Activated CD8-positive, alpha-beta memory T cell treated with anti-CD3 and anti-CD28 coated beads, Interleukin-2, amount 50 U/mL, for 4 hours (primary cell): ENCODE measurements at regions not wholly inside any gene's neighbourhood (a gene's known extent, or its start where the extent isn't known, plus 50 kb on each side); places are given as distances from the start of the nearest gene placed in this dataset.
"Not testable (repeated sequence)": the region's sequence is repeated elsewhere in the genome, so short reads cannot be mapped to it uniquely, and the experiment has no call there.

ENCODE experiments used
- DNase-seq: peaks from one replicate; pipeline ENCODE4 v3.0.0-alpha.2; 2020

DNA sequence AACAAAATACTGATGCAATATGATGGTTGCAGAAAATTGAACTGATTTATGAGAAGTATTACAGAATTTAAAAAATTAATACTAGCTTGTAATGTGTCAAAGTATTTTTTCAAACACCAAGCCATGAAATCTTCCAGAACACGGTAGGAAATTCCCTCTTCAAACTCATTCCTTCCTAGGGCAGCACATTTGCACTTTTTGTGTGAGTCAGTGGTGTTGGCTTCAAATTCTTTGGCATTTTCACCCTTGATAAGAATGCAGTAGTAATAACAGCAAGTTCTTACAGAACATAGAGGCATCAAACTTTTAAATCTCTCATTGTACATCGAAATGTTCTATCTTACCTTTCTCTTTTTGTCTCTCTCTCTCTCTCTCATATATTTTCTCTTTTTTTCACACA lies 191.8 kb downstream of the CGGBP1 start:
- no peak for DNase-seq

DNA sequence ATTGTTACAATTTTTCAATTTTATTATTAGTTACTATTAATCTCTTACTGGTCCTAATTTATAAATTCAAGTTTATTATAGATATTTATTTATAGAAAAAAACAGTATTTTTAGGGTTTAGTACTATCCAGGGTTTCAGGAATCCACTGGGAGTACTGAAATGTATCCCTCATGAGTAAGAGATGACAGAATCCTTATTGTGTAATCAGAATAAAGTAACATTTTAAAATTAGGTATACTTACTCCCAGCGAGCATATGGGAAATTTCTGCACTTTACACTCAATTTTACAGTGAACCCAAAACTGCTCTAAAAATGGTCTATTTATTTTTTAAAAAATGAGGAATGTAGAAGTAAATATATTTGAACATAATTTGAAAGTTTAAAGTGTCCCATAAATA lies 202.7 kb downstream of the CGGBP1 start:
- DNase-seq = no peak

DNA sequence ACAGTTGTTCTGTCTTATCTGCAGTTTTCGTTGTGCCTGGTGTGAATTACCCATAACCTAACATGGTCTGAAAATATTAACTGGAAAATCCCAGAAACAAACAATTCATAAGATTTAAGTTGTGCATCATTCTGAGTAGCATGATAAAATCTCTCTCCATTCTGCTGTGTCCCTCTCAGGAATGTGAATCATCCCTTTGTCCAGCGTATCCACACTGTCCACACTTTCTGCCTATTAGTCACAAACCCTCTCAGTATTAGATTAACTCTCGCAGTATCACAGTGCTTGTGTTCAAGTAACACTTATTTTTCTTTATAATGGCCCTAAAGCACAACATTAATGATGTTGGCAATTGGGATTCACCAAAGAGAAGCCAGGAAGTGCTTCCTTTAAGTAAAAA lies 203.2 kb downstream of the CGGBP1 start:
- DNase-seq = no peak

DNA sequence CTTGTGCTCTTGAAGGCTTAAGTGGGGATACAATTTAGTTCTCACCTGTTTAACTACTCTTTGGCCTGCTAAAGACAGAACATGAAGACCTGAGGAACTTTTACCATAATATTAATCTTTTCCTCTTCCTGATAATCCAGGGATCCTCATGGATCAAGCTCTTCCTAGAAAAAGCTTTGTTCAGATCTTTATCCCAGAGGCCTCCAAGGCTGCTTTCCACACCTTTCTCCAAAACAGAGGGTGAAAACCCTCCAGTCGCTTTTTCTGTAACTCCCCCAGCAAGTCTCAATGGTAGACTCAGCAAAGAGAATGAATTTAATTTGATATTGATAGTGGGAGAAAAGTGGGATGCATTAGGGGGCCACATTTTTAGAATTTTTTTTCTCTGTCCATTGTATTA lies 203.6 kb downstream of the CGGBP1 start:
- no peak for DNase-seq

DNA sequence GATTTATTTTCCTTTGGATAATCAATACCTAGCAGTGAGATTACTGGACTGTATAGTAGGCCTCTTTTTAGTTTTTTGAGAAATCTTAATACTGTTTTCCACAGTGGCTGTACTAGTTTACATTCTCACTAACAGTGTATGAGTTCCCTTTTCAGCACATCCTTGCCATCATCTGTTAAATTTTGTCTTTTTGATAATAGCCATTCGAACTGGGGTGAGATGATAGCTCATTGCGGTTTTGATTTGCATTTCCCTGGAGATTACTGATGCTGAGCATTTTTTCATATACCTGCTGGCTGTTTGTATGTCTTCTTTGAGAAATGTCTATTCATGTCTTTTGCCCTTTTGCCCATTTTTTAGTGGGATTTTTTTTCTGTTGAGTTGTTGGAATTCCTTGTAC lies 210.8 kb downstream of the CGGBP1 start:
- no peak for DNase-seq

DNA sequence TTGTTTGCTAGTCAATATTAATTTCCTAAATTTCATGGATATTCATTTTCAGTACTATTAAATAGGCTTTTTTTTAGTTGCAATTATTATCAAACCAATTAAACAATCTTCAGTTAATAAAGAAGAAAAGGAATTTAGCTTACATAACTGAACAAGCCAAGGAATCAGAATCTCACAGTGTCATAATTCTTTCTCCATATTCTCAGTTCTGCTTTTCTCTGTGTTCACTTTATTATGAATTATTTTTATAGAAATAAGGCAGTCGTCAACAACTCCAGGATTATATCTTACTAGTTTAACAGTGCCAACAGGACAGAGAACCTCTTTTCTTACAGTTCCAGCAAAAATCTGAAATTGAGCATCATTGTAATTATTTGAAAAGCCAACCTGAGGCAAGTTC lies 221.7 kb downstream of the CGGBP1 start:
- no peak for DNase-seq

DNA sequence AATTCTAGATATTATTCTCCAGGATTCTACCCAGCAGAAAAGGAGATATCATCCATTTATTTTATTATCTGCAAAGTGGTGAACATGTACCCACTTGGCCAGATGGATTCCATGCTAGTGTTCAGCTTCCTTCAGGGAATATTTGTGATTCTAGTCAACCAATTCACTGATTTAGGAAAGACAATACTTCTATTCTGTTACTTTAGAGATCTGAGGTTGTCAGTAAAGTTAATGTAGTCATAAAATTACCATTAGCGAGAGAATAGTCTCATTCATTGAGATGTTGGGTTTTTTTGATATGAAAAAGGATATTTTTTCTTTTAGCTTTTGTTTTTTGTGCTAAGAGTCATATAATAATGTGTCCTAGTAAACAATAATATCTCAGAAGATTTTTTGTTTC lies 222.8 kb downstream of the CGGBP1 start:
- no peak for DNase-seq

DNA sequence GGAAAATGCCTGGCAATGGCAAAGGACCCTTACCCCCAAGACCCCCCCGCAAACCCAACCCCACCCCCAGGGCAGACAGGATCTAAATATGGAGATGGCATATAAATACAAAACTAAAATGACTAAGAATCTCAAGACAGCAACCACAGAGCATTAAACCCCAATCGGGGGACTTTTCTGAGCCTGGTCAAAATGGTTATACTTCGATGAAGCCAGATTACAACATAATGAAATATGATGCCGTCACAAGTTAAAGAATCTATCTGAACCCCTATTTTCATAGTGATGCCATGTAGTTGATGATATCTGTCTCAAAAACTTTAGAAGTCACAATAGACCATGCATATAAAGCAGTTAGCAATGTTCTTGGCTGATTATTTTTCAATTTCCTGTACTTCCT lies 223.6 kb downstream of the CGGBP1 start:
- DNase-seq = no peak

DNA sequence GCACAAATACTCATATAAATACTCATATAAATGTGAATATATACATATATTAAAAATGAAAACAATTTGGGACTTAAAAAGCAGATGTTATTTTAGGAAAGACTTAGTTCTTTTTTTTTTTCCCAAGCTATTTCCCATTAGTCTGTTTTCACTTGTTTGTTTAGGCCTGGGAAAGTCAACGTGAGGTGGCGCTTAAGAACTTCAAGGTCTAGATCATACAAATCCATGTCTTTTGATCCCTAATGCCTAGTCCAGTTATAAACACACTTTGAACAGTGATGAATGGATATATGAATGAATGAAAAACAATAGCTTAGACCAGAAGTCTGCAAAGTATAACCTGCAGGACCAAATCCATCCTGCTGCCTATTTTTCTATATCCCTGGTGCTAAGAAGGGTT lies 224.5 kb downstream of the CGGBP1 start:
- DNase-seq = no peak

DNA sequence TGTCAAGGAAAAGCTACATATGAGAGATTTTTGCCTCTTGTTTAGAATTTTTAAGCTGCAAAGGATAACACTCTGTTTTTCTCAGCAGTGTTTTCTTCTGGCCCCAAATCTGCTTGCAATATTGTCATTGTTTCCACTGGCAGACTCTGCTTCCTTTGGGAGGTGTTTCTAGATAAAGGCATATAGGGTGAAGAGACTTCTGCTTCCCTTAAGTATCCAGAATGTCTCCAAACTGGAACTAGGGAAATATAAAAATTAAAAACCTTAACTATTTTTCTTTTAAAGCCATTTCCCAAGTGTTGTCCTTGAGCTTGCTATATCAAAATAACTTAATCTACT lies 225.8 kb downstream of the CGGBP1 start:
- no peak for DNase-seq

DNA sequence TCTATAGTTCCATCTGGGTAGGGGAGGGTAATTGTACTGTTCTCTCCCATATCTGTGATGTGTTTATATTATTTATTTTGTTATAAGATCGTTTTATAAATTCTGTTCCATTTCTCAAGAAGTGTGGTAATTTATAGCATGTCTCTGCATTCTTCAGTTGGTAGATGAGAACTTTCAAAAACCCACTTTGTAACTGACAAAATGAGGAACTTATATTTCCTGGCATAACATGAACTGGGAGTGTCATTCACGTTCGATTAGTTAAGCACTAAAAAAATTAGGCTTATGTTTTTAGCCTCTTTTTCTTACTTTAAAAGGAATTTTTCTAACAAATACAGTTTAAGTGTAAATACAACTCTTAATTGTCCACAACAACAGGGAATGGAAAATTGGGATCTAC lies 230.8 kb downstream of the CGGBP1 start:
- no peak for DNase-seq

DNA sequence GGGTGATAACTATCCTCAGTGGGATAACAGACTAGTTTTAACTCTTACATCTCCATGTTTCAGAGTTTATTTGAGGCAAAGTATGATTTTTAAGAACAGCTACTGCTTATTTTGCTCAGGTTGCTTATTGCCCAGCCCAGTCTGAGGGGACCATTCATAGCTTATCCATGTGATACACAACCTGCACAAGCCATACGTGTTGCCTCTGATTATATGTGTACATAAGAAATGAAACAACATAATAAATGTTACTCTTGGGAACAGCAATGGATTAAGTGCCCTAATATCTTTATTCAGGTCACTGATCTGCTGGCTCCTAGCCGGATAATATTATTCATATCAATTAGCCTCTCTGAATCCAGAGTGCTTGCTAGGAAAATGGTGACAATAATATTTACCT lies 236.2 kb downstream of the CGGBP1 start:
- no peak for DNase-seq

DNA sequence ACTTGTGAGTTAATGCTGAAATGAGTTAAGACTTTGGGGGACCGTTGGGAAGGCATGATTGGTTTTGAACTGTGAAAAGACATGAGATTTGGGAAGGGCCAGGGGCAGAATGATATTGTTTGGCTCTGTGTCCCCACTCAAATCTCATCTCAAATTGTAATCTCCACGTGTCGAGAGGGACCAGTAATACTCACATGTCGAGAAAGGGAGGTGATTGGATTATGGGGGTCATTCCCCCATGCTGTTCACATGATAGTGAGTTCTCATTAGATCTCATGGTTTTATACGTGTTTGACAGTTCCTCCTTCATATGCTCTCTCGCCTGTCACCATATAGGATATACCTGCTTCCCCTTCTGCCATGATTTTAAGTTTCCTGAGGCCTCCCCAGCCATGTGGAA lies 245.3 kb downstream of the CGGBP1 start:
- DNase-seq = not testable (repeated sequence)

DNA sequence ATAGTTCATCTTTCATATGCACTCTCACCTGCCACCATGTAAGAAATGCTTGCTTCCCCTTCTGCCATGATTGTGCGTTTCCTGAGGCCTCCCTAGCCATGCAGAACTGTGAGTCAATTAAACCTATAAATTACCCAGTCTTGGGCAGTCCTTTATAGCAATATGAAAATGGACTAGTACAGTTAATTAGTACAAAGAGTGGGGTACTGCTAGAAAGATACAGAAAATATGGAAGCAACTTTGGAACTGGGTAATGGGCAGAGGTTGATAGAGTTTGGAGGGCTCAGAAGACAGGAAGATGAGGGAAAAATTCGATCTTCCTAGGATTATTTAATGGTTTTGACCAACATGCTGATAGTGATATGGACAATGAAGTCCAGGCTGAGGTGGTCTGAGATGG lies 246.9 kb downstream of the CGGBP1 start:
- no peak for DNase-seq

DNA sequence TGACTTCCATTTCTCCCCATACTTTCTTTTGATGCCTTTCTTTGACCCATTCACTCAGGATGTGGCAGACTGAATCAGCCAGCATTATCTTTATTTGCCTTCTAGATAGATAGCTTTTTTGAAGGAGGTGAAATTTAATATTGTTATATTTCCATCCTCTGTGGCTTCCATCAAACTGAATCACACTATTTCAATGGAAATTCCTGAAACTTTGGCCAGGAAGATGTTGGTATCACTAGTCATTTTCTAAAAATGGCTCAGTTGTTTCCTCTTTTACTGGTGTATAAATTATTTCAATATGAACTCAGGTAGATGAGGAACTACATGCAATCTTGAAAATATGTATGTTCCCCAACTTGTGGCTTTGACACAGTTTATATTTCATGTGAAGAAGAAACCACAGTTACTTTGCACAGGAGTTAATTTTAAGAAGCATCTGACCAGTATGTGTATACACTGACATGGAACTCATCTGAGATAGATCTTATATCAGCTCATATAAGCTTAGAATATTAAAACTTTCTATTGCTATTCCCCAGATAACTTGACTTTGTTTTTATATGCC lies 248.3 kb downstream of the CGGBP1 start:
- DNase-seq = no peak

DNA sequence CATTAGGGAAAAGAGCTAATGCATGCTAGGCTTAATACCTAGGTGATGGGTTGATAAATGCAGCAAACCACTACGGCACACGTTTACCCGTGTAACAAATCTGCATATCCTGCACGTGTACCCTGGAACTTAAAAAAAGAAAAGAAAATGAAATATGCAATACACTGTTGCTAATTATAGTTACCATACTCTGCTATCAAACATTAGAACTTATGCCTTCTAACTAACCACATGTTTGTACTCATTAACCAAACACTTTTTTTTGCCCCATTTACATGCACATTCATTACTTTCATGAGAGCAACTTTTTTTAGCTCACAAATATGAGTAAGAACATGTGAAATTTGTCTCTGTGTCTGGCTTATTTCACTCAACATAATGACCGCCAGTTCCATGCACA lies 253.1 kb downstream of the CGGBP1 start:
- DNase-seq = no peak

DNA sequence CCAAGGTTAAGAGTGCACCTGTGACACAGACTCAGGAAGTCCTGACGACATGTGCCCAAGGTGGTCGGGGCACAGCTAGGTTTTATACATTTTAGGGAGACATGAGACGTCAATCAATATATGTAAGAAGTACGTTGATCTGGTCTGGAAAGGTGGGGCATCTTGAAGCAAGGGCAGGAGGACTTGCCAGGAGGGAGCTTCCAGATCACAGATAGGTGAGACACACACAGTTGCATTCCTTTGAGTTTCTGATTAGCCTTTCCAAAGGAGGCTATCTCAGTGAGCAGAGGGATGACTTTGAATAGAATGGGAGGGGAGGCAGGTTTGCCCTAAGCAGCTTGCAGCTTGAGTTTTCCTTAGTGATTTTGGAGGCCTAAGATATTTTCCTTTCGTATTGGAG lies 257.4 kb downstream of the CGGBP1 start:
- no peak for DNase-seq

DNA sequence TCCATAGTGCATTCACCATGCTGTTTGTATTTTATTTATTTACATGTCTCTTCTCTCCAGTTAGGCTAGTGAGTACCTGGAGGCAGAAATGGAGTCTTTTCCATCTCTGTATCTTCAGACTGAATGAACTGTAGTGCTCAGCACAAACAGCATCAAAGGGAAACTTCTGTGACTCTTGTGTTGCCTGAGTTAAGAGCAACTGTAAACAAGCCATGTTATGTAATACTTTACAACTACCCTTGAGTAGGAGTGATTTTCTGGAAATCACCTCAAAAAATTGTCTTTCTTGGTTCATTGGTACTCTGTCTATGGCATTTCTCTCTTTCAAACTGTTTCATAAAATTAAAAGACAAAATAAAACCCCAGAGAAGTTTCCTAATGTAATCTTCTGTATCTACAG lies 258.3 kb downstream of the CGGBP1 start:
- DNase-seq = no peak

DNA sequence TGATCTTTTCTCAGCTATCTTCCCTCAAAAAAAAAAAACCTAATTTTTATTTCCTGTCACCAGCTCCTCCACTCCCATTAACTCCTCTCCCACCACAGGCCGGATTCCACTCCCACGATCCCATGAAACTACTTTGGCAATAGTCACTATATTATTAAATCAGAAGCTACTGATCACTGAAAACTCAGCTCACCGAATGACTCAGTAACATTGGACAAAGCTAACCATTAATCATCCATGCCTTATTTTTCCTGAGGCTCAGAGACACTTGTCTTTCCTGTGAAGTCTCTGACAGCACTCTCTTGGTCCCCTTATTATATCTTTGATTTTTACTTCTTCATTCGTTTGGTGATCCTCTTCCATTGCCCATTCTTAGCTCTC lies 260.2 kb downstream of the CGGBP1 start:
- no peak for DNase-seq

DNA sequence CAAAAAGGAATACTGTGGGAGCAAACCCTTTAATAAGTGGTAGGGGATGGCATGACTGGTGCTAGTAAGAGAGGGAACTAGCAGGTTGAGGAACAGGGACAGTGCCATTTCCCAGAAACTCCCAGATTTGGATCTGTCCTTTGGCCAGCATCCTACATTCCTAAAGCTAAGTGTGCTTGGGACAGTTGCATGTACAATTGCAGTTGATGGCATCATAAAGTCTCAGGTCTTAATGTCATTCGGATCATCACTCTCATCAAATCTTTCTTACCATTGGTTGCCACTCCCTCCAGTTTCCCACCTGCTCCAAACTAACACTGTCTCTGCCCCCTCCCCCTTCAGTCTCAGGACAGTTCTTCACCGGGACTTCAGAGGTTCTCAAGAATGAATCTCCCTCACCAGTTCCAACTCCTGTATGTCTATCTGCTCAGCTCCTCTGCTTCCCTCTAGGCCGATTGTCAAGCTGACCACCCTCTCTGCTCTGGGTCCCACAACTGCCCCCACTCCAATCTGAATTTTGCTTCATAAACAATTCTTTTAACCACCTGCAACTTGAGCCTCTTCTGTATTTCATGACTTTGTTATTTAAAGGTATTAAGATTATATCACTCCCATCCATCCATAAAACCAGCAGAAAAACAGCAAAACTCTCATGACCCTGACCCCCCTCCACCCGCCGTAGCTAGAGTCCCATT lies 260.8 kb downstream of the CGGBP1 start:
- no peak for DNase-seq

DNA sequence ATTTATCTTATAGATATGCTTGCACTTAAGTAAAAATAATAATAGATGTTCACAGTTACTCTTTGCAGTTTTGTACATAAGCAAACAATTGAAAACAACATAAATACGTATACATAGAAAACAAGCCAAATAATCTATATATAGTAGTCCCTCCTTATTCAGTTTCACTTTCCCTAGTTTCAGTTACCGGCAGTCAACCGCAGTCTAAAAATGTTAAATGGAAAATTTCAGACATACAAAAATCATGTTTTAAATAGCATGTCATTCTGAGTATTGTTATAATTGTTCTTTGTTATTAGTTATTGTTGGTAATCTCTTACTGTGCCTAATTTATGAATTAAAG lies 262.0 kb downstream of the CGGBP1 start:
- DNase-seq = no peak

DNA sequence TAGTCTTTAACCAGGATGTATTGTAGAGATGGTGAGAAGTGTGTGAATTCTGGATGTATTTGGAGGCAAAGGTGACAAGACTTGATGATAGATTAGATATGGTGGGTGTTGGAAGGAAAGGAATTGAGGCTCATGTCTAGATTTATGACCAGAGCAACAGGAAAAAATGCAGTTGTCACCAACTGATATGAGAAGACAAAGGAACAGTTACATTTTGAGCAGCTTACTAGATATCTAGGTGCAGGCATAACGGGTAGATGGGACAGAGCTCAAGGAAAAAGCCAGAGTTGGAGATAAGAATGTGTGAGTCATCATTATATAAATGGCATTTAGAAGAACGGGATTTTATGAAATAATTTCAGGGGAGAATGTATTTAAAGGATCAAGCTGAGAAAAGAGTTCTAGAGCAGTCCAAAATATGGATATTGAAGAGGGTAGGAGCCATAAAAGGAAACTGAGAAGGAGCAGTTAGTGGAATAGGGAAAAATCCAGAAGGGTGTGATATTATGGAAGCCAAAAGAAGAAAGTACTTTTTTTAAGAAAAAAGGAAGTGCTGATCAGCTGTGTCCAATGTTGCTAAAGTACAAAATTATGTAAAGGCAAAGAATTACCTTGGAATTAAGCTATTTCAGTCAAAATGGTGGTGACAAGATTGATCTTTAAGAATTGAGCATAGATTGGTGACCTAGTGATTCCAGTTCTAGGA lies 262.5 kb downstream of the CGGBP1 start:
- no peak for DNase-seq

DNA sequence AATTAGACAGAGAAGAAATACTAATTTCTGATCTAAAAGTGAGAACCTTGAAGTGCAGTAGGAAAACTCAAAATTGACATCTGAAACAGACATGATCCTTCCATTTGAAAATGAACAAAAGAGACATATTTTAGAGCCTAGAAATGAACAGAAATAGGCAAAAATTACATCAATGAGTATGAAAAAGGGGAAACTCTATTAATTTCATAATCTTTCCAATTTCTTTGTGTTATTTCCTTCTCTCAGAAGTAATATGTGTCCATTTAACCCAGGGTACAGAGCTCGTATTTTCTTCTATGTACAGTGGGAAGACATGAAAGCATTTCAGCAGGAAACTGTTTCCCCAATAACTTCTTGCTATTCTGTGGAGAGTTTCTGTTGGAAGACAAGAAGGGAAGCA lies 263.1 kb downstream of the CGGBP1 start:
- DNase-seq = no peak

DNA sequence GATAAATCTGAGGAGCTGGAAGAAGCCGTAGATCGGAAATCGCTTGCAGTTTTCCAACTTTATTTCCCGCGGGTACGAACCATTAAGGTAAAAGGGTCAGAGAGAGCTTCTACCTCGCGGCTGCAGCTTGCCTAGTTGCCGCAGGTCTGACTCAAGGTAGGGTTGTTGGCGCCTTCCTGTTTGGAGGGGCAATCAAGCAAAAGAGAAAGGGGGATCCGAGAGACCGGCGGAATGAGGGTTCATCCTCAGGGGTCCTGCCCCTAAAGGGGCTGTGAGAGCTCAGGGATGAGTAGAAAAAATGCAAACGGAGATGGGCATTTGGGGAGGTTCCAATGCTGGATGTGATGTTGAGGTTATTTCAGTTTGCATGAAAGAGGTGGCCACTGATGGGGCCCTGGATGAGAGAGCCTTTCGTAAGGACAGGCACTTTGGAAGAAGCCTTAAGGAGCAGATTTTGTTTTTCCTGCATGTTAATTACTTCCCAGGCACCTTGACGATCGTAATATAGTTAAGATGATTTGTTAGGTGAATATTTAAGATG lies 265.4 kb downstream of the CGGBP1 start:
- DNase-seq = no peak
